GM18519 (cell line): ENCODE measurements at regions not wholly inside any gene's neighbourhood (a gene's known extent, or its start where the extent isn't known, plus 50 kb on each side); places are given as distances from the start of the nearest gene placed in this dataset.
A peak's percentile ranks its signal among the peaks of the same experiment; 100 is the strongest.

Experiments used
- ATAC-seq: cut with Tn5 transposase; IDR thresholded peaks from one replicate; pipeline ENCODE4 v1.9.1; 2021; ENCODE audit warnings: mild to moderate bottlenecking, moderate library complexity; ENCODE audit not compliant: unreplicated experiment, low FRiP score

DNA sequence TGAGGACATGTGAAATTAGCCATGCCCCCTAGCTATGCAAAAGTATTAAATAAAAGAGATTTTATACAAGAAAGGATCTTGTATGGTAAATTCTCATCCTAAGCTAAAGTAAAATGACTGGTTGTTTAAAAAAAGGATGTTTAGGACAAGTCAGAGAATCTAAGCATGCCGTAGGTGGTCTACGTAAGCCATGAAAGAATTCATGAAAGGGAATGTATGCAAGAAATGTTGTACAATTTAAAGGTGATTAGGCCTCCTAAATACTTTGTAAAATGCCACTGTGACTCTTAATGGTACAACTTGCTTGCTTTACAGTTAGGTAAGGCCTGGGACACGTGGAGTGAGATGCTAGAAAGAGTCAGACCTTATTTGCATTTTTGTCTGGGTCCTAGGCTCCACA is 209.0 kb downstream of the EFHB start:
- no peak for ATAC-seq

DNA sequence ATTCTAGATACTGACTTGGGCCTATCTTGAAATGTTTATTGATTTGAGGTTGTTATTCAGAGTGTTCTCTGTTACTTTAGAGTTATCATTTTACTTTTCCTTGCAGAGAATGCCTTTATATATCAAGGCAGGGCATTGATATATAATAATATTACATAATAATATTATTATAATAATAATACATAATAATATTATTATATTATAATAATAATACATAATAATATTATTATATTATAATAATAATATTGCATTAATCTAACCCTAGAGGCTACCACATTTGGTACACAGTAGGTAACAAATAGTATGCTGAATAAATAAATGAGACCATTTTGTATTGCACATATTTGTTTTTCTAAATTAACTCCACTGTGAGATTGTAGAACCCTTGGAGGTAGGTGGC is 216.3 kb downstream of the EFHB start:
- ATAC-seq: no peak

DNA sequence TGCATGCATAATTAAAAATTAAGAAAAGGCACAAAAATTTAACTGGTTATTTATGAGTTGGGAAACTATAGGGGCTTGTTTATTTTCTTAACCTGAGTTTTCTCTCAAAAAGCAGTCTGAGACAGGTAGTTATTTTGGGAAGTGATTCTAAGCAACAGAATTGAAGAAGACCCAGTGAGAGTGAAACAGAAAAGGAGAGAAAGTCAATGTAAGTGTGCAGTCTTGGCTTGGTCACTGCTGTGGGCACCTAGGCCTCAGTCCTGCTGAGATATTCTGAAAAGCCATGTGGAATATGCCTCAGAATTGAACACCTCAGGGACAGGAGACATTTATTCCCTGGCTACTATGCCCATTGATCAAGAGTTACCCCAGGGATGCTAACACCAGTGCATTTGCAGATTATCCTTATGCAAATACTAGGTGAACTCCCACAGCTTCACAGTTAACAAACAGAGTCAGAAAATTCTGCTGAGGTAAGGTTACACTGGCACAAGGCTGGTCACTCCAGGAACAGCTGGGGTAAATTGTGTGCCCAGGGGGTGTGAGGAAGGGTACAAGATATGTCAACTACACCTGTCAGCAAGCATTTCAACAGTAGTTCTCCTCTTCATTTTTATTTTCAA is 222.7 kb downstream of the EFHB start:
- ATAC-seq: peak; percentile 69

DNA sequence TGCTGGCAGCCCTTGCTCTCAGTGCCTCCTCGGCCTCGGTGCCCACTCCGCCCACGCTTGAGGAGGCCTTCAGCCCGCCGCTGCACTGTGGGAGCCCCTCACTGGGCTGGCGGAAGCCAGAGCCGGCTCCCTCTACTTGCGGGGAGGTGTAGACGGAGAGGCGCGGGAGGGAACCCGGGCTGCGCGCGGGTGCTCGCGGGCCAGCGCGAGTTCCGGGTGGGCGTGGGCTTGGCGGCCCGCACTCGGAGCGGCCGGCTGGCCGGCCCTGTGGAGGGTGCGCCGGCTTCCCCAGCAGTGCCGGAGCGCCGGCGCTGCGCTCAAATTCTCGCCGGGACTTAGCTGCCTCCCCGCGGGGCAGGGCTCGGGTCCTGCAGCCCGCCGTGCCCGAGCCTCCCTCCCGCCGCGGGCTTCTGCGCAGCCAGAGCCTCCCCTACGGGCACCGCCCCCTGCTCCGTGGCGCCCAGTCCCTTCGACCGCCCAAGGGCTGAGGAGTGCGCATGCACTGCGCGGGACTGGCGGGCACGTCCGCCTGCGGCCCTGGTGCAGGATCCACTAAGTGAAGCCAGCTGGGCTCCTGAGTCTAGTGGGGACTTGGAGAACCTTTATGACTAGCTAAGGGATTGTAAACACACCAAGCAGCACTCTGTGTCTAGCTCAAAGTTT is 231.5 kb downstream of the EFHB start:
- ATAC-seq: no peak

DNA sequence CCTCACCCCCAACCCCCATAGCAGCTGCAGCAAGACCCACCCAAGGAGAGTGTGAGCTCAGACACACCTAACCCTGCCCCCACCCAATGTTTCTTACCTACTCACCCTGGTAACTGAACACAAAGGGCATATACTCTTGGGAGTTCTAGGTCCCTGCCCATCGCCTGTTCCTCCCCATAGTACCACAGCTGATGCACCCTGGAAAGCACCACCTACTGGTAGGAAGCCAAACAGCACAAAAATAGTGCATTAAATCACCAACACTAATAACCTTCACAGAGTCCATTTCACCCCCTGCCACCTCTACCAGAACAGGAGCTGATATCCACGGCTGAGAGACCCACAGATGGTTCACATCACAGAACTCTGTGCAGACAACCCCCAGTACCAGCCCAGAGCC is 245.2 kb downstream of the EFHB start:
- ATAC-seq: no peak

DNA sequence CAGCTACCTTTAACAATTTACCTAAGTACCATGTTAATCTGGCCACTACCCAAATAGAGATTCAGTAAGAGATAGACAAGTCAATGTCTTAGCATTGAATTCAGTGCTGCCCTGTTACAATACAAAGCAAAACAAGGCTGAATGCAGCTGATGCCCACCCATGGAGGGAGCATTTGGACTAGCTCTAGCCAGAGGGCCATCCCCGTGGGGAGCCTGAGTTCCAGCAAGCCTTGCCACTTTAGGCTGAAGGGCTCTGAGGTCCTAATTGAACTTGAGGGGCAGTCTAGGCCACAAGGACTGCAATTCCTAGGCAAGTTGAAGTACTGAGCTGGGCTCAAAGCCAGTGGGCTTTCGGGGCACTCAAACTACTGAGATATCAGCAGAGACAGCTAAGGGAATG is 265.9 kb downstream of the EFHB start:
- ATAC-seq: no peak

DNA sequence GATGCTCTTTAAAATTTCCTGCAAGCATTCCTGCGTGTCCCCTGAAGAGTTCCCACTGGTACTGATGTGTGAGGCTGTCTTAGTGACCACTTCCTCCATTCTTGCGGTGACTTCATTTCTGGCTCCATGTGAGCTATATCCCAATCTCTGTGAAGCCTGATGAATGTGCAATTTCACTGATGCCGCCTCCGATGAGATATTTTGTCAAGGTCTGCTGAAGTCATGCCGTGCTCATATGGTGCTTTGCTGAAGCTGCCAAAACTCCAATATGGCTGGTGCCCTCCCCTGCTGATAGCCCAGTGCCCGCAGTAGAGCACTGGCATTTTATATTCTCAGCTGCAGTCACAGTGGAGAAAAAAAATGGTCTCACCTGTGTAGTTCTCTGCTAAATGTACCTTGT is 271.5 kb downstream of the EFHB start:
- ATAC-seq: no peak

DNA sequence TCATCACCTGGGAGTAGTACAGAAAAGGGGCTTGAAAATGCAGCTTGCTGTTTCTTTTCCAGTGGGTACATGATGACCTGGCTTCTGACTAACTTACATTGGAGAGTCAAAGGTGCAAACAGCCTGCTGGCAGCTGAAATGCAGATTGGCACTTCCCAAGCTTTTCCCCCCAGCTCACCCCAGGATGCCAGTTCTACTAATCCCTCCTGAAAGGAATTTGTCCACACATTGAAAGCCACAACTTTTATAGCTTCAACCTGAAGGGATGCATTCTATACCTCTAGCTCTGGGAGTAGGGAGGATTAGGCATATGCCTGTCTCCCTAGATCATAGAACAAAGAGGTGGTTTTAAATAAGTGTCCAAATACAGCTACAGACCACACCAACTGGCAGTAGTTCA is 281.7 kb downstream of the EFHB start:
- ATAC-seq: no peak

DNA sequence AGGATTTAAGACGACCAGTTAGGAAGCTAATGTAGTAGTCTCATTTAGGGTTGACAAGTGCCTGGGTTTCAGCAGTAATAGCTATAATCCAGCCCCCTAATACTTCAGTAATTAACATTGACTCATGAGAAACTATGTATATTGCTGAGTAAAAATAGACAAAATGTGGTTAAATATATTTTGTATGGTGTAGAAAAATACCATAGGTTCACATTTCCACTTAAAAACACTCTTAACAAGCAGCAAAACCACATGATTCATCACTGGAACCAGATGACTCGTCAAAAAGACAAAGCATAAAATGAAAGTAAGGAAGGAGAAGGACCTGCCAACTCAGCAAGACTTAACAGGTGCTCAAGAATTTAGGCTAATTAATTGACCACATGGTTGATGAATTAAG is 288.9 kb downstream of the EFHB start:
- ATAC-seq: peak; percentile 85

DNA sequence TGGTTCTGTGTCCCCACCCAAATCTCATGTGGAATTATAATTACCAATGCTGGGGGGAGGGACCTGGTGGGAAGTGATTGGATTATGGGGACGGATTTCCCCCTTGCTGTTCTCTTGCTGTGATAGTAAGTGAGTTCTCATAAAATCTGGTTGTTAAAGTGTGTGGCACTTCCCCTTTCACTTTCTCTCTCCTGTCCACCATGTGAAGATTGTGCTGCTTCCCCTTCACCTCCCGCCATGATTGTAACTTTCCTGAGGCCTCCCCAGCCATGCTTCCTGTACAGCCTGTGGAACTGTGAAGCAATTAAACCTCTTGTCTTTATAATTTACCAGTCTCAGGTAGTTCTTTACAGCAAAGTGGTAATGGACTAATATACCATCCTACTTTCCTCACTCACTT is 289.6 kb downstream of the EFHB start:
- peak; percentile 47 for ATAC-seq

DNA sequence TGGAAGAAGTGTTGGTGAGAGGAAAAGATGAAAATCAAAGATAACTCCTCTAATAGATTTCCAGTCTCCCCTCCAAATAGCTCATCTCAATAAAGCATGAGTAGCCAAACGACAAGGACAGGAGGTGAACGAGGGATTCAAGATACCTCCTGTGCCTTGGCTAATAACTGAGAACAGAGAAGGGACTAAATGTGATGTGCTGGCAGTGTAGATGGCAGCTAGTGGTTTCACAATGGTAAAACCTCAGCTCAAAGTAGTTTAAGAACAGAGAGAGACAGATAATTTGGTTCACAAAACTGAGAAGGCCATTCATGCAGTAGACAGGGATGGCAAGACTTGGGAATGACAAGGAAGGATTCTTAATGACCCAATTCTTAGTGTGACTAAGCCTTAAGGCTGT is 292.6 kb downstream of the EFHB start:
- no peak for ATAC-seq

DNA sequence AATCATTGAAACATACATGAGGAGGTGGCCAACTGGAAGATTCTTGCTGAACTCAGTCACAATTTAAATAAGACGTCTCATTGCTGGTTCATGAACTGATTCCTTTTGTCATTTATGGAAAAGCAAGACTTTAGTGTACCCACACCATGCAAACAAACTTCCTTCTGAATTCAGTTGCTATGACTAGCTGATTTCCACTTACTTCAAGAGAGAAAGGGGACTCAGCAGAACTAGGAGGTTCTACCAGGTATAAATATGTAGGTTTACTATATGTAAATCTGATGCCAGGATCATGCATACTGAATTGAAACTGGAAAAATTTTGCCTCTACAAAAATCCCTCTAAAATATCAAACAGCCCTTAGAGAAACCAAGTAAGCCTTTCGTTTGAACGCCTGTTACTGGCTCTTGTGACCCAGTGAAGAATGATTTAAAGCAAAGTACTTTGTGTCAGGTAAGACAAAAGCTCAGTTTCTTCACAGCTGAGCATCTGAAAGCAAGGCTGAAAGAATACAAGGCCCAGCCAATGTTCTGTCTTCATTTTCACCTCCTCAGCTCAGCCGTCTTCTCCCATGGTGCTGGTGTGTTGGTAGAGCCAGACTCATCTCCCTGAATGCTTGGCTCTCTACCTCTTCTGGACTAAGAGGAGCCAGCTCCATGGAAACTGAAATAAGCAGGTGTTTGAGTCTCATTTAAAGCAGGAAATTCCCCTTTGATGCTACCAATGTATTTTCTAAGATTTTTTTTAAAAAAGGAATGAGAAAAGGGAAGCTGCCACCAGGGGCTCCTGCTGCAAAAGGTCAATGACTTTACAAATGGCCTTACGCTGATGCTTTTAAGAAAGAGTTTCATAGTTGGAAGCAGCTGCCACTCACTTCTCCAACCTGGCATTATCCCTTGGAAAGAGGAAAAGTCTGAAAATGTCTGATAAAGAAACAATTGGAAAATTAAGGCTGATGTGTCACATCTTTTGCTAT is 301.6 kb downstream of the EFHB start:
- ATAC-seq: no peak

DNA sequence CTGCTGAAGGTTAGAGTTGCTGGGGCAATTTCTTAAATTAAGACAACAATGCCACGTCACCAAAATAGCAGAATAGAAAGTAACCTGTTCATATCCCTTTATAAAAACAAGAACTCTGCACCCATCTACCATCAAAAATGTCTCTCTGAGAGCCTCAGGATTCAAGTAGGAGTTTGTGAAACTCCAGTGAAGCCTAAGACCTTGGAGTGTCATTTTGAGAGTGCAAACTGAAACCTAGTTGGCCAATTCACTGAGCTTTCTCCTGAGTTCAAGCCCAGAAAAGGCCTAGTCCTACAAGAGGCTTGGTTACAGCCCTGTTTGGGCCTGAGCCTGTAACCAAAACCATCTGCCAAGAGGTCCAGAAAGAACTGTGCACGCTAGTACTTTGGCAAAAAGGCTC is 335.1 kb downstream of the EFHB start:
- ATAC-seq: peak; percentile 89

DNA sequence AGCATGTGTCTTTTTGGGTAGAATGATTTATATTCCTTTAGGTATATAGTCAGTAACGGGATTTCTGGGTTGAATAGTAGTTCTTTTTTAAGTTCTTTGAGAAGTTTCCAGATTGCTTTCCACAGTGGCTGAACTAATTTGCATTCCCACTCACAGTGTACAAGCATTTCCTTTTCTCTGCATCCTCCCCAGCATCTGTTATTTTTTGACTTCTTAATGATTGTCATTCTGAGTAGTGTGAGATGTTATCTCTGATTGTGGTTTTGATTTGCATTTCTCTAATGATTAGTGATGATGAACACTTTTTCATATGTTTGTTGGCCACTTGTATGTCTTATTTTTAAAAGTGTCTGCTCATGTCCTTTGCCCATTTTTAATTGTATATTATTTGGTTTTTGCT is 337.6 kb downstream of the EFHB start:
- ATAC-seq: peak; percentile 62

DNA sequence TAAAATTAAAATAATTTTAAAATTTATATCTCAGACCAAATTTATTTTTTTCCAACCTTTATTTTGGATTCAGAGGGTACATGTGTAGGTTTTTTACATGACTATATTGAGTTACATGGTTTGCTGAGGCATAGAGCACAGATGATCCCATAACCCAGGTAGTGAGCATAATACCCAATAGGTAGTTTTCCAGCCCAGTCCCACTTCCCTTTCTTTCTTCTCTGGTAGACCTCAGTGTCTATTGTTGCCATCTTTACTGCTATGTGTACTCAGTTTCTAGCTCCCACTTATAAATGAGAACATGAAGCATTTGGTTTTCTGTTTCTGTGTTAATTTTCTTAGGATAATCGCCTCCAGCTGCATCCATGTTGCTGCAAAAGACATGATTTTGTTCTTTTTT is 338.1 kb downstream of the EFHB start:
- no peak for ATAC-seq
